Neural progenitor cell (in vitro differentiated cells): ENCODE measurements at regions not wholly inside any gene's neighbourhood (a gene's known extent, or its start where the extent isn't known, plus 50 kb on each side); places are given as distances from the start of the nearest gene placed in this dataset.

Experiments
- DNase-seq: peaks from one replicate; pipeline ENCODE4 v3.0.0-alpha.2; 2016; ENCODE audit warnings: low spot score
- H2AFZ ChIP-seq: fragments of 200-600 bp; sonication (generic); replicated peaks from 2 replicates; pipeline ENCODE4 v1.6.1; 2016; ENCODE audit warnings: antibody characterized with exemption
- H3F3A ChIP-seq: fragments of 200-600 bp; sonication (generic); 2 replicates; pipeline ENCODE4 v1.6.1; 2016; ENCODE audit warnings: antibody characterized with exemption, low read depth
- H3K27ac ChIP-seq: fragments of 200-600 bp; sonication (generic); 2 replicates; pipeline ENCODE4 v1.5.1; 2016; ENCODE audit warnings: mild to moderate bottlenecking
- H3K27me3 ChIP-seq: fragments of 200-600 bp; sonication (generic); 2 replicates; pipeline ENCODE4 v1.6.1; 2016; ENCODE audit warnings: mild to moderate bottlenecking, moderate library complexity
- H3K36me3 ChIP-seq: fragments of 200-600 bp; sonication (generic); 2 replicates; pipeline ENCODE4 v1.5.1; 2016
- H3K4me1 ChIP-seq: fragments of 200-600 bp; sonication (generic); 2 replicates; pipeline ENCODE4 v1.6.1; 2016; ENCODE audit warnings: mixed run types
- H3K4me2 ChIP-seq: fragments of 200-600 bp; sonication (generic); 2 replicates; pipeline ENCODE4 v1.6.1; 2016
- H3K4me3 ChIP-seq: fragments of 200-600 bp; sonication (generic); 2 replicates; pipeline ENCODE4 v1.5.1; 2016
- H3K79me2 ChIP-seq: fragments of 200-600 bp; sonication (generic); 2 replicates; pipeline ENCODE4 v1.6.1; 2016; ENCODE audit warnings: low read depth
- H3K9ac ChIP-seq: fragments of 200-600 bp; sonication (generic); 2 replicates; pipeline ENCODE4 v1.6.1; 2016
- H3K9me3 ChIP-seq: fragments of 200-600 bp; sonication (generic); 2 replicates; pipeline ENCODE4 v1.5.1; 2016; ENCODE audit warnings: low read depth
- H4K20me1 ChIP-seq: fragments of 200-600 bp; sonication (generic); 2 replicates; pipeline ENCODE4 v1.6.1; 2016; ENCODE audit warnings: low read depth
- H3K27ac Mint-ChIP-seq: 3 replicates; pipeline ENCODE4 v1.8.0; 2021; ENCODE audit warnings: mixed read lengths
- H3K27me3 Mint-ChIP-seq: 2 replicates; pipeline ENCODE4 v1.8.0; 2022; ENCODE audit warnings: low read depth, mild to moderate bottlenecking, inconsistent platforms, moderate library complexity, mixed read lengths; ENCODE audit not compliant: insufficient read depth
- H3K36me3 Mint-ChIP-seq: 3 replicates; pipeline ENCODE4 v1.8.0; 2021; ENCODE audit warnings: mixed read lengths
- H3K4me1 Mint-ChIP-seq: 3 replicates; pipeline ENCODE4 v1.8.0; 2021; ENCODE audit warnings: mixed read lengths
- H3K4me3 Mint-ChIP-seq: 3 replicates; pipeline ENCODE4 v1.8.0; 2021; ENCODE audit warnings: mild to moderate bottlenecking, moderate library complexity, mixed read lengths
- H3K9me3 Mint-ChIP-seq: 3 replicates; pipeline ENCODE4 v1.8.0; 2020; ENCODE audit warnings: mixed read lengths
- EZH2 ChIP-seq: fragments of 200-600 bp; sonication (generic); IDR thresholded peaks from 2 replicates; pipeline ENCODE4 v1.6.1; 2017; ENCODE audit warnings: antibody characterized with exemption, mild to moderate bottlenecking, moderate library complexity
- EZH2phosphoT487 ChIP-seq: fragments of 200-600 bp; sonication (generic); IDR thresholded peaks from 2 replicates; pipeline ENCODE4 v1.6.1; 2017; ENCODE audit warnings: antibody characterized with exemption
- TF ChIP-seq, protein P1 (sequence below): fragments of 200-600 bp; sonication (generic); IDR thresholded peaks from 2 replicates; pipeline ENCODE4 v1.5.1; 2017; ENCODE audit warnings: antibody characterized with exemption, mild to moderate bottlenecking

DNA sequence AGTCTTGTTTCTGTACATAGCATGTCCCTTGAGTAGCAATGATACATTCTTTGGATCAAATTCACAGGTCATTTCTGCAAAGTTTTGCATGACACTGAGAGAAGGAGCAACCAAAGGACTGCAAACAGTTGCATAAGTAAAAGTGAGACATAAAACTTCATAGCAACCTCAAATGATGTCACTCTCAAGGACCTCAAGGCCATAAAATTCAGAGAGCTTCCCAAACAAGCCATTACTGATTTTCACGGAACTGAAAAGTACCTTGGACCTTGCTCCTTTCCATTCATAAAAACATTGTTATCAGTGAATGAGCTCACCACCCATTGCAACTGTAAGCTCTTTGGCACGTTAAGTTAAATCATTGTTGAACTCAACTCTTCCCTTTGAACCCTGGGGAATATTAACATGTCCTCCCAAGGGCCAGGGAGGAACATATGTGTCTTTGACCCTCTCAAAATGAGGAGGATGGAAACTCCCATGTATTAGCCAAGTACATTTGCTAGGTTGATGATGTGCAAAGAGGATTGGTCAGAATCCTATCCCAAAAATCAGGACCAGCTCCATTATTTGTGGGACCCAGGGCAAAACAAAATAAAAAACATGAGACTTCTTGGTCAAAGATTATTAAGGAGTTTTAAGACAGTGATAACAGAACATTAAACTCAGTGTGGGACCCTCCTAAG lies 275.0 kb upstream of the DYNLRB2 start:
- Histone ChIP-seq H3K9me3 (no peaks in the 10 kb centered on the region), H4K20me1 (no peaks in the 10 kb centered on the region), H3K36me3 (no peaks in the 10 kb centered on the region), H3F3A (peaks cover 13% of the 10 kb centered on the region), H3K4me3 (no peak overlapping the region), H2AFZ (no peak overlapping the region), H3K27ac (no peak overlapping the region), H3K4me2 (no peak overlapping the region), H3K4me1 (peaks cover 22% of the 10 kb centered on the region), H3K79me2 (no peaks in the 10 kb centered on the region), H3K9ac (no peak overlapping the region), H3K27me3 (no peaks in the 10 kb centered on the region)
- no peak for DNase-seq
- TF ChIP-seq EZH2phosphoT487 = no peak
- TF ChIP-seq, protein P1, sequence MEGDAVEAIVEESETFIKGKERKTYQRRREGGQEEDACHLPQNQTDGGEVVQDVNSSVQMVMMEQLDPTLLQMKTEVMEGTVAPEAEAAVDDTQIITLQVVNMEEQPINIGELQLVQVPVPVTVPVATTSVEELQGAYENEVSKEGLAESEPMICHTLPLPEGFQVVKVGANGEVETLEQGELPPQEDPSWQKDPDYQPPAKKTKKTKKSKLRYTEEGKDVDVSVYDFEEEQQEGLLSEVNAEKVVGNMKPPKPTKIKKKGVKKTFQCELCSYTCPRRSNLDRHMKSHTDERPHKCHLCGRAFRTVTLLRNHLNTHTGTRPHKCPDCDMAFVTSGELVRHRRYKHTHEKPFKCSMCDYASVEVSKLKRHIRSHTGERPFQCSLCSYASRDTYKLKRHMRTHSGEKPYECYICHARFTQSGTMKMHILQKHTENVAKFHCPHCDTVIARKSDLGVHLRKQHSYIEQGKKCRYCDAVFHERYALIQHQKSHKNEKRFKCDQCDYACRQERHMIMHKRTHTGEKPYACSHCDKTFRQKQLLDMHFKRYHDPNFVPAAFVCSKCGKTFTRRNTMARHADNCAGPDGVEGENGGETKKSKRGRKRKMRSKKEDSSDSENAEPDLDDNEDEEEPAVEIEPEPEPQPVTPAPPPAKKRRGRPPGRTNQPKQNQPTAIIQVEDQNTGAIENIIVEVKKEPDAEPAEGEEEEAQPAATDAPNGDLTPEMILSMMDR = no peak
- TF ChIP-seq EZH2 = no peak
- no peaks in the 10 kb centered on the region for H3K36me3 Mint-ChIP-seq
- H3K4me3 Mint-ChIP-seq = no peak overlapping the region
- no peaks in the 10 kb centered on the region for H3K9me3 Mint-ChIP-seq
- H3K27me3 Mint-ChIP-seq = no peaks in the 10 kb centered on the region
- no peak overlapping the region for H3K27ac Mint-ChIP-seq
- peaks cover 20% of the 10 kb centered on the region for H3K4me1 Mint-ChIP-seq

GRCh38 chr16:80263848-80264694 lies 276.7 kb upstream of the DYNLRB2 start:
- Histone ChIP-seq H3K36me3 (no peaks in the 10 kb centered on the region), H3K4me3 (no peak overlapping the region), H2AFZ (no peak overlapping the region), H3K79me2 (no peaks in the 10 kb centered on the region), H3F3A (peaks cover 25% of the 10 kb centered on the region), H4K20me1 (no peaks in the 10 kb centered on the region), H3K4me1 (peaks cover 39% of the 10 kb centered on the region), H3K9me3 (no peaks in the 10 kb centered on the region), H3K27me3 (no peaks in the 10 kb centered on the region), H3K4me2 (no peak overlapping the region), H3K9ac (no peak overlapping the region), H3K27ac (no peak overlapping the region)
- no peaks in the 10 kb centered on the region for H3K36me3 Mint-ChIP-seq
- TF ChIP-seq EZH2phosphoT487 (no peak), EZH2 (no peak)
- TF ChIP-seq, protein P1 = no peak
- DNase-seq = no peak
- H3K4me3 Mint-ChIP-seq = no peak overlapping the region
- H3K27ac Mint-ChIP-seq = no peak overlapping the region
- H3K27me3 Mint-ChIP-seq = no peaks in the 10 kb centered on the region
- H3K4me1 Mint-ChIP-seq = peaks cover 34% of the 10 kb centered on the region
- H3K9me3 Mint-ChIP-seq = no peaks in the 10 kb centered on the region

DNA sequence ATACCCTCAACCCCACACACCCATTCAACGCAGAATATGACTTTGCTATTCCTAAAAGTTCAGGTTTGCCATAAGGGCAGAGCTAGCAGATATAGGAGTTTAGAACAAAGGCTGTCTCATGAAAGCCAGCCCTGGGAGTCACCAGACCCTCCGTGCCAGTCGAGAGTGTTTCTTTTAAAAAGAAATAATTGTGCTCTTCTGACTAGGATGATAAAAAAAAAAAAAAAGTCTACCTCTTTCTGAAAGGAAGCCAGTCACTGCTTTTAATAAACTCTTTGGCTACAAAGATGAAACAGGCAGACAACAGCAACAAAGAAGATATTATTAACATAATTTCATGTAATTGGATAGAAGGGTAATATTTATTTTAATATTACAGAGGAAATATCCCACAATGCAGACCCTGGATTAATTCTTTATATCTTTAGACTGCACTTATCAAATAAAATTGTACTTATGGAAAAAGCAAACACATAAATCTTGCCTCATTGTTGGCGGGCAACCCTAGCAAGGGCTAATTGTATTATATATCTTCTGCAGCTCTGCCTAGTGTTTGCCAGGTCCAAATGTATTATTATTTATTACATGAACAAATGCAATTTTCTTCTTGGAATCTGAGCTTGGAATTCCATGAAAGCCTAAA lies 277.5 kb upstream of the DYNLRB2 start:
- H3K4me1 ChIP-seq = peaks cover 46% of the 10 kb centered on the region
- H3K4me2 ChIP-seq = no peak overlapping the region

More for the DNA sequence above, 277.5 kb upstream of the DYNLRB2 start:
- Histone ChIP-seq H3K27me3 (no peaks in the 10 kb centered on the region), H3K9me3 (no peaks in the 10 kb centered on the region), H3K9ac (no peak overlapping the region), H2AFZ (no peak overlapping the region), H3K27ac (no peak overlapping the region), H4K20me1 (no peaks in the 10 kb centered on the region), H3K4me3 (no peak overlapping the region), H3K36me3 (no peaks in the 10 kb centered on the region), H3K79me2 (no peaks in the 10 kb centered on the region), H3F3A (peaks cover 25% of the 10 kb centered on the region)
- peaks cover 35% of the 10 kb centered on the region for H3K4me1 Mint-ChIP-seq
- H3K27me3 Mint-ChIP-seq = peaks cover 1% of the 10 kb centered on the region
- H3K4me3 Mint-ChIP-seq = no peak overlapping the region
- no peak for DNase-seq
- no peaks in the 10 kb centered on the region for H3K36me3 Mint-ChIP-seq
- no peaks in the 10 kb centered on the region for H3K9me3 Mint-ChIP-seq
- H3K27ac Mint-ChIP-seq = no peak overlapping the region
- TF ChIP-seq, protein P1 = no peak
- TF ChIP-seq EZH2 = no peak
- no peak for TF ChIP-seq EZH2phosphoT487
